IMR-90 (cell line): ENCODE measurements at regions not wholly inside any gene's neighbourhood (a gene's known extent, or its start where the extent isn't known, plus 50 kb on each side); places are given as distances from the start of the nearest gene placed in this dataset.

ENCODE experiments used
- ATAC-seq: fragments of 200-7000 bp; cut with Tn5 transposase; 2 replicates; pipeline ENCODE4 v1.9.1; 2020; ENCODE audit warnings: low read depth, mild to moderate bottlenecking, moderate library complexity
- BruUV-seq: library from RNA; stranded (reverse); fragments of 400-500 nt; replicated peaks from 2 replicates; lab custom pipeline; 2021; lab: Mats Ljungman, UMichigan
- CTCF ChIA-PET: fragments of 300-600 bp; formaldehyde crosslinking; extraction: SDS; loops from one replicate; lab custom pipeline; 2021; ENCODE audit warnings: antibody characterized with exemption; lab: Yijun Ruan, JAX
- POLR2A ChIA-PET: fragments of 300-600 bp; sonication (Branson Sonifier 250); formaldehyde crosslinking; loops from one replicate; lab custom pipeline; 2022; ENCODE audit warnings: antibody characterized with exemption; ENCODE audit not compliant: unreplicated experiment; lab: Charles Lee
- DNase-seq: peaks from one replicate; pipeline ENCODE4 v3.0.0; 2013
- H2AFZ ChIP-seq: replicated peaks from 2 replicates; pipeline ENCODE3; 2013; ENCODE audit warnings: low read length, mild to moderate bottlenecking; ENCODE audit not compliant: poor library complexity
- H2AK5ac ChIP-seq: 2 replicates; pipeline ENCODE4 v1.6.1; 2013; ENCODE audit warnings: low read depth, low read length, inconsistent platforms
- H2AK9ac ChIP-seq: replicated peaks from 2 replicates; pipeline ENCODE3; 2013; ENCODE audit warnings: mild to moderate bottlenecking, low read depth, low read length, moderate library complexity; ENCODE audit not compliant: poor library complexity
- H2BK120ac ChIP-seq: 2 replicates; pipeline ENCODE4 v1.6.1; 2013; ENCODE audit warnings: low read depth, low read length, inconsistent platforms
- H2BK15ac ChIP-seq: 3 replicates; pipeline ENCODE4 v1.6.1; 2013; ENCODE audit warnings: low read depth, low read length, inconsistent platforms
- H2BK20ac ChIP-seq: 2 replicates; pipeline ENCODE4 v1.6.1; 2013; ENCODE audit warnings: low read depth, mild to moderate bottlenecking, inconsistent platforms, low read length, moderate library complexity
- H2BK5ac ChIP-seq: 2 replicates; pipeline ENCODE4 v1.6.1; 2013; ENCODE audit warnings: mild to moderate bottlenecking, low read depth, low read length, inconsistent platforms; ENCODE audit not compliant: poor library complexity, severe bottlenecking
- H3K14ac ChIP-seq: replicated peaks from 2 replicates; pipeline ENCODE4 v1.6.1; 2013; ENCODE audit warnings: low read depth, low read length, inconsistent platforms
- H3K18ac ChIP-seq: 2 replicates; pipeline ENCODE4 v1.6.1; 2013; ENCODE audit warnings: low read depth, low read length, control low read depth
- H3K23ac ChIP-seq: 2 replicates; pipeline ENCODE4 v1.6.1; 2013; ENCODE audit warnings: low read depth, low read length, inconsistent platforms
- H3K27ac ChIP-seq: 2 replicates; pipeline ENCODE4 v1.5.1; 2013; ENCODE audit warnings: mild to moderate bottlenecking, control low read depth, low read length; ENCODE audit not compliant: insufficient read depth
- H3K27me3 ChIP-seq: 2 replicates; pipeline ENCODE4 v1.6.1; 2013; ENCODE audit warnings: low read length; ENCODE audit not compliant: control insufficient read depth, insufficient read depth
- H3K36me3 ChIP-seq: 2 replicates; pipeline ENCODE4 v1.6.1; 2013; ENCODE audit warnings: low read length, mixed read lengths; ENCODE audit not compliant: control insufficient read depth, insufficient read depth
- H3K4ac ChIP-seq: 2 replicates; pipeline ENCODE4 v1.6.1; 2013; ENCODE audit warnings: low read depth, low read length, inconsistent platforms
- H3K4me1 ChIP-seq: 2 replicates; pipeline ENCODE4 v1.6.1; 2013; ENCODE audit warnings: low read length, mixed read lengths; ENCODE audit not compliant: control insufficient read depth, insufficient read depth
- H3K4me2 ChIP-seq: 2 replicates; pipeline ENCODE4 v1.6.1; 2013; ENCODE audit warnings: low read depth, mild to moderate bottlenecking, control low read depth, low read length, moderate library complexity
- H3K4me3 ChIP-seq: 2 replicates; pipeline ENCODE4 v1.5.1; 2013; ENCODE audit warnings: low read depth, mild to moderate bottlenecking, control low read depth, low read length, moderate library complexity; ENCODE audit not compliant: insufficient read depth
- H3K56ac ChIP-seq: 2 replicates; pipeline ENCODE4 v1.6.1; 2013; ENCODE audit warnings: low read length, inconsistent platforms; ENCODE audit not compliant: insufficient read depth; ENCODE audit errors: extremely low read depth
- H3K79me1 ChIP-seq, 2 experiments: 2 replicates each; pipeline ENCODE4 v1.6.1; 2013; ENCODE audit warnings: low read length in 2 of 2, inconsistent platforms in 1 of 2, low read depth in 1 of 2
- H3K9ac ChIP-seq: 2 replicates; pipeline ENCODE4 v1.6.1; 2013; ENCODE audit warnings: low read depth, low read length, control low read depth
- H3K9me1 ChIP-seq: 2 replicates; pipeline ENCODE4 v1.6.1; 2013; ENCODE audit warnings: low read length, inconsistent platforms; ENCODE audit not compliant: insufficient read depth
- H3K9me3 ChIP-seq: 2 replicates; pipeline ENCODE4 v1.6.1; 2013; ENCODE audit warnings: low read length; ENCODE audit not compliant: control insufficient read depth, insufficient read depth
- H4K20me1 ChIP-seq: 2 replicates; pipeline ENCODE4 v1.6.1; 2013; ENCODE audit warnings: low read length, inconsistent platforms; ENCODE audit not compliant: insufficient read depth
- H4K5ac ChIP-seq: 2 replicates; pipeline ENCODE4 v1.6.1; 2013; ENCODE audit warnings: mild to moderate bottlenecking, low read depth, low read length, control low read depth
- H4K8ac ChIP-seq, 2 experiments: 2 replicates each; pipeline ENCODE4 v1.6.1; 2013; ENCODE audit warnings: low read depth in 2 of 2, low read length in 2 of 2, control low read depth in 1 of 2, inconsistent platforms in 1 of 2
- H4K91ac ChIP-seq: 2 replicates; pipeline ENCODE4 v1.6.1; 2013; ENCODE audit warnings: low read depth, low read length, inconsistent platforms; ENCODE audit not compliant: insufficient read depth
- CEBPB ChIP-seq: IDR thresholded peaks from 2 replicates; pipeline ENCODE4 v1.6.1; 2012; ENCODE audit warnings: low read depth, low read length, improper control_type of control experiment
- CTCF ChIP-seq: conservative IDR thresholded peaks from 2 replicates; pipeline ENCODE4 v1.5.1; 2012; ENCODE audit warnings: mild to moderate bottlenecking, low read depth, low read length, improper control_type of control experiment
- MAFK ChIP-seq: IDR thresholded peaks from 2 replicates; pipeline ENCODE4 v1.6.1; 2012; ENCODE audit warnings: low read depth, low read length, improper control_type of control experiment
- MXI1 ChIP-seq: IDR thresholded peaks from 2 replicates; pipeline ENCODE4 v1.6.1; 2012; ENCODE audit warnings: low read depth, mild to moderate bottlenecking, low read length, moderate library complexity, borderline replicate concordance
- NFE2L2 ChIP-seq: fragments of 150-350 bp; IDR thresholded peaks from 2 replicates; pipeline ENCODE4 v1.6.1; 2016; ENCODE audit warnings: low read depth, mild to moderate bottlenecking, low read length
- RAD21 ChIP-seq: IDR thresholded peaks from 2 replicates; pipeline ENCODE4 v1.6.1; 2012; ENCODE audit warnings: low read length, improper control_type of control experiment
- RFX5 ChIP-seq: IDR thresholded peaks from 2 replicates; pipeline ENCODE4 v1.8.0; 2012; ENCODE audit warnings: low read depth, mild to moderate bottlenecking, low read length, moderate library complexity
- SMC3 ChIP-seq: fragments of 150-350 bp; IDR thresholded peaks from 2 replicates; pipeline ENCODE4 v1.6.1; 2016; ENCODE audit warnings: low read depth, mild to moderate bottlenecking, antibody characterized with exemption, low read length, moderate library complexity
- WGBS, 2 experiments: methylation state at CpG; one replicate each; pipeline versions ENCODE4 v1.1.5 to v1.1.7; 2013; ENCODE audit warnings: missing lambda C conversion rate in 2 of 2; ENCODE audit not compliant: insufficient read length in 1 of 2; ENCODE audit errors: extremely low coverage in 2 of 2; 5-methylcytosine and 5-hydroxymethylcytosine counted together
- dilution Hi-C: fragments of 300-500 bp; cut with HindIII; formaldehyde crosslinking; loops from one replicate; pipeline ENCODE4 v1.14.3; 2018; ENCODE audit warnings: low sequenced_read_pairs; ENCODE audit not compliant: unreplicated experiment
- in situ Hi-C: fragments of 300-500 bp; cut with MboI; formaldehyde crosslinking; loops from 3 replicates; pipeline ENCODE4 v1.14.3; 2019; ENCODE audit warnings: low sequenced_read_pairs, inconsistent platforms, mixed read lengths
- intact Hi-C: fragments of 100-400 bp; cut with micrococcal nuclease; formaldehyde crosslinking; loops from 2 replicates; pipeline ENCODE4 v1.10.0; 2022

DNA sequence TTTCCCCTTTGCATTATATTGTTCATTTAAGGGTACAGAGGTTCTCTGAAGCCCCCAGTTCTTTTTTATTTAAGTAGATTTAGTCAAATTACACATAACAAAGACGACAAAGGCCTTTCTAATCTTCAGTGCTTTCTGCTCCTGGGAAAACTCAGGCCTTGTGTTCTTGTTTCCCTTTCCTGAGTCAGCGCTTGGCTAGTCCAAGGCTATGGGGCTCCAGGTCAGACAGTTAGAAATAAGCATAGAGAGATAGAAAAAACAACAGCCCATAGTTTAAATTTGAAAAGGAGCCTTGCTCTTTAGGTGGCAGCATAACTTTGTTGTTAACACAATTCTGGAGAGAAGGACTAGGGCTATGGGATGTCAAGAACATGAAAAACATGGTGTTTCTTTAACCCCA lies 97.3 kb downstream of the PPP1R2C start:
- H4K5ac ChIP-seq, result no peak overlapping the region
- H2BK15ac ChIP-seq, result no peak overlapping the region
- in situ Hi-C loops, result no loop called here
- H2AFZ ChIP-seq, result no peak overlapping the region
- ChIA-PET CTCF (no interaction called here), POLR2A (no interaction called here)
- no CpG with 5 or more reads among the region's 2 CpGs for WGBS, 2 experiments
- H3K56ac ChIP-seq, result no peak overlapping the region
- DNase-seq (no peak), ATAC-seq (no peak)
- H3K9me3 ChIP-seq, result no peaks in the 10 kb centered on the region
- H3K14ac ChIP-seq, result no peak overlapping the region
- H3K9ac ChIP-seq, result no peak overlapping the region
- intact Hi-C loops, result no loop called here
- H3K4me1 ChIP-seq, result no peaks in the 10 kb centered on the region
- no peaks in the 10 kb centered on the region for H3K79me1 ChIP-seq
- no peaks in the 10 kb centered on the region for H3K36me3 ChIP-seq
- H3K27me3 ChIP-seq, result no peaks in the 10 kb centered on the region; the same call in 1 of the 2 replicates
- H3K4me2 ChIP-seq, result no peak overlapping the region
- no peak overlapping the region for H2BK5ac ChIP-seq
- no peak overlapping the region for H3K27ac ChIP-seq
- no peak overlapping the region for H3K18ac ChIP-seq
- no peak overlapping the region for H3K4me3 ChIP-seq
- no peak overlapping the region for H4K91ac ChIP-seq
- H3K23ac ChIP-seq, result no peak overlapping the region
- no peak overlapping the region for H4K8ac ChIP-seq
- no peaks in the 10 kb centered on the region for H4K20me1 ChIP-seq
- H2BK120ac ChIP-seq, result no peak overlapping the region
- no peak overlapping the region for H3K4ac ChIP-seq
- H3K9me1 ChIP-seq, result no peaks in the 10 kb centered on the region
- TF ChIP-seq CEBPB (no peak), SMC3 (no peak), MXI1 (no peak), RFX5 (no peak), MAFK (no peak), CTCF (no peak), NFE2L2 (no peak), RAD21 (no peak)
- H2BK20ac ChIP-seq, result no peak overlapping the region
- no peak overlapping the region for H2AK5ac ChIP-seq
- no TSS peak for BruUV-seq
- dilution Hi-C loops, result no loop called here
- no peak overlapping the region for H2AK9ac ChIP-seq
